ENCODE measurements at regions not wholly inside any gene's neighbourhood (a gene's known extent, or its start where the extent isn't known, plus 50 kb on each side); places are given as distances from the start of the nearest gene placed in this dataset.

- no peak overlapping the region for H3K27ac ChIP-seq (ENCODE audit: insufficient read depth, low read length, poor library complexity, severe bottlenecking)
- no peaks in the 10 kb centered on the region for H3K4me1 ChIP-seq (ENCODE audit: control insufficient read depth, insufficient read depth, low read length, poor library complexity, severe bottlenecking)
- H3K36me3 ChIP-seq (ENCODE audit: control insufficient read depth, insufficient read depth, low read length) = no peaks in the 10 kb centered on the region
- no peak overlapping the region for H3K4me3 ChIP-seq (ENCODE audit: insufficient read depth, low read depth, low read length, poor library complexity, severe bottlenecking)
- DNase-seq = no peak
- H3K27me3 ChIP-seq (replicated peaks; ENCODE audit: control insufficient read depth, insufficient read depth, low read length, poor library complexity, severe bottlenecking) = no peaks in the 10 kb centered on the region
- H3K9me3 ChIP-seq (ENCODE audit: control insufficient read depth, low read length) = peaks cover 2% of the 10 kb centered on the region
Observed at GRCh38 chr2:128464456-128464855, 145.8 kb upstream of the HS6ST1 start.

GRCh38 chr2:128465246-128466170, 146.8 kb upstream of the HS6ST1 start:
- no peak for DNase-seq
- Histone ChIP-seq H3K4me1 (ENCODE audit: control insufficient read depth, insufficient read depth, low read length, poor library complexity, severe bottlenecking) (no peaks in the 10 kb centered on the region), H3K36me3 (ENCODE audit: control insufficient read depth, insufficient read depth, low read length) (no peaks in the 10 kb centered on the region), H3K9me3 (ENCODE audit: control insufficient read depth, low read length) (peaks cover 3% of the 10 kb centered on the region), H3K27ac (ENCODE audit: insufficient read depth, low read length, poor library complexity, severe bottlenecking) (no peak overlapping the region), H3K27me3 (replicated peaks; ENCODE audit: control insufficient read depth, insufficient read depth, low read length, poor library complexity, severe bottlenecking) (no peaks in the 10 kb centered on the region), H3K4me3 (ENCODE audit: insufficient read depth, low read depth, low read length, poor library complexity, severe bottlenecking) (no peak overlapping the region)

GRCh38 chr2:128466376-128466775, 147.7 kb upstream of the HS6ST1 start:
- DNase-seq = no peak
- no peak overlapping the region for H3K4me3 ChIP-seq (ENCODE audit: insufficient read depth, low read depth, low read length, poor library complexity, severe bottlenecking)
- no peak overlapping the region for H3K27ac ChIP-seq (ENCODE audit: insufficient read depth, low read length, poor library complexity, severe bottlenecking)
- no peaks in the 10 kb centered on the region for H3K4me1 ChIP-seq (ENCODE audit: control insufficient read depth, insufficient read depth, low read length, poor library complexity, severe bottlenecking)
- H3K36me3 ChIP-seq (ENCODE audit: control insufficient read depth, insufficient read depth, low read length) = no peaks in the 10 kb centered on the region
- H3K9me3 ChIP-seq (ENCODE audit: control insufficient read depth, low read length) = peaks cover 3% of the 10 kb centered on the region
- no peaks in the 10 kb centered on the region for H3K27me3 ChIP-seq (replicated peaks; ENCODE audit: control insufficient read depth, insufficient read depth, low read length, poor library complexity, severe bottlenecking)

GRCh38 chr2:128466776-128467175, 148.1 kb upstream of the HS6ST1 start:
- DNase-seq = no peak
- Histone ChIP-seq H3K27me3 (replicated peaks; ENCODE audit: control insufficient read depth, insufficient read depth, low read length, poor library complexity, severe bottlenecking) (no peaks in the 10 kb centered on the region), H3K36me3 (ENCODE audit: control insufficient read depth, insufficient read depth, low read length) (no peaks in the 10 kb centered on the region), H3K27ac (ENCODE audit: insufficient read depth, low read length, poor library complexity, severe bottlenecking) (no peak overlapping the region), H3K4me1 (ENCODE audit: control insufficient read depth, insufficient read depth, low read length, poor library complexity, severe bottlenecking) (no peaks in the 10 kb centered on the region), H3K4me3 (ENCODE audit: insufficient read depth, low read depth, low read length, poor library complexity, severe bottlenecking) (no peak overlapping the region), H3K9me3 (ENCODE audit: control insufficient read depth, low read length) (peaks cover 3% of the 10 kb centered on the region)

- peaks cover 3% of the 10 kb centered on the region for H3K9me3 ChIP-seq (ENCODE audit: control insufficient read depth, low read length)
- H3K4me3 ChIP-seq (ENCODE audit: insufficient read depth, low read depth, low read length, poor library complexity, severe bottlenecking) = no peak overlapping the region
- H3K27ac ChIP-seq (ENCODE audit: insufficient read depth, low read length, poor library complexity, severe bottlenecking) = no peak overlapping the region
- no peak for DNase-seq
- H3K27me3 ChIP-seq (replicated peaks; ENCODE audit: control insufficient read depth, insufficient read depth, low read length, poor library complexity, severe bottlenecking) = no peaks in the 10 kb centered on the region
- H3K36me3 ChIP-seq (ENCODE audit: control insufficient read depth, insufficient read depth, low read length) = no peaks in the 10 kb centered on the region
- no peaks in the 10 kb centered on the region for H3K4me1 ChIP-seq (ENCODE audit: control insufficient read depth, insufficient read depth, low read length, poor library complexity, severe bottlenecking)
Observed at GRCh38 chr2:128467321-128467969, 148.8 kb upstream of the HS6ST1 start.

GRCh38 chr2:128468186-128468920, 149.7 kb upstream of the HS6ST1 start:
- Histone ChIP-seq H3K9me3 (ENCODE audit: control insufficient read depth, low read length) (peaks cover 3% of the 10 kb centered on the region), H3K27me3 (replicated peaks; ENCODE audit: control insufficient read depth, insufficient read depth, low read length, poor library complexity, severe bottlenecking) (no peaks in the 10 kb centered on the region)
- DNase-seq = no peak

GRCh38 chr2:128469203-128469602, 150.5 kb upstream of the HS6ST1 start:
- no peak overlapping the region for H3K27ac ChIP-seq (ENCODE audit: insufficient read depth, low read length, poor library complexity, severe bottlenecking)
- no peaks in the 10 kb centered on the region for H3K27me3 ChIP-seq (replicated peaks; ENCODE audit: control insufficient read depth, insufficient read depth, low read length, poor library complexity, severe bottlenecking)
- no peaks in the 10 kb centered on the region for H3K36me3 ChIP-seq (ENCODE audit: control insufficient read depth, insufficient read depth, low read length)
- no peak for DNase-seq
- no peak overlapping the region for H3K4me3 ChIP-seq (ENCODE audit: insufficient read depth, low read depth, low read length, poor library complexity, severe bottlenecking)
- H3K9me3 ChIP-seq (ENCODE audit: control insufficient read depth, low read length) = peaks cover 3% of the 10 kb centered on the region
- H3K4me1 ChIP-seq (ENCODE audit: control insufficient read depth, insufficient read depth, low read length, poor library complexity, severe bottlenecking) = no peaks in the 10 kb centered on the region

More at GRCh38 chr2:128468186-128468920, 149.7 kb upstream of the HS6ST1 start:
- no peaks in the 10 kb centered on the region for H3K4me1 ChIP-seq (ENCODE audit: control insufficient read depth, insufficient read depth, low read length, poor library complexity, severe bottlenecking)
- no peak overlapping the region for H3K27ac ChIP-seq (ENCODE audit: insufficient read depth, low read length, poor library complexity, severe bottlenecking)
- H3K4me3 ChIP-seq (ENCODE audit: insufficient read depth, low read depth, low read length, poor library complexity, severe bottlenecking) = no peak overlapping the region
- H3K36me3 ChIP-seq (ENCODE audit: control insufficient read depth, insufficient read depth, low read length) = no peaks in the 10 kb centered on the region

- Histone ChIP-seq H3K9me3 (ENCODE audit: control insufficient read depth, low read length) (peaks cover 3% of the 10 kb centered on the region), H3K27me3 (replicated peaks; ENCODE audit: control insufficient read depth, insufficient read depth, low read length, poor library complexity, severe bottlenecking) (peaks cover 4% of the 10 kb centered on the region), H3K36me3 (ENCODE audit: control insufficient read depth, insufficient read depth, low read length) (no peaks in the 10 kb centered on the region), H3K4me3 (ENCODE audit: insufficient read depth, low read depth, low read length, poor library complexity, severe bottlenecking) (no peak overlapping the region), H3K4me1 (ENCODE audit: control insufficient read depth, insufficient read depth, low read length, poor library complexity, severe bottlenecking) (no peaks in the 10 kb centered on the region), H3K27ac (ENCODE audit: insufficient read depth, low read length, poor library complexity, severe bottlenecking) (no peak overlapping the region)
- no peak for DNase-seq
Observed at GRCh38 chr2:128469875-128470274, 151.2 kb upstream of the HS6ST1 start.

GRCh38 chr2:128472789-128473174, 154.1 kb upstream of the HS6ST1 start:
- H3K4me3 ChIP-seq (ENCODE audit: insufficient read depth, low read depth, low read length, poor library complexity, severe bottlenecking) = no peak overlapping the region
- H3K27ac ChIP-seq (ENCODE audit: insufficient read depth, low read length, poor library complexity, severe bottlenecking) = no peak overlapping the region

More at GRCh38 chr2:128472789-128473174, 154.1 kb upstream of the HS6ST1 start:
- Histone ChIP-seq H3K9me3 (ENCODE audit: control insufficient read depth, low read length) (peaks cover 3% of the 10 kb centered on the region), H3K4me1 (ENCODE audit: control insufficient read depth, insufficient read depth, low read length, poor library complexity, severe bottlenecking) (no peaks in the 10 kb centered on the region), H3K27me3 (replicated peaks; ENCODE audit: control insufficient read depth, insufficient read depth, low read length, poor library complexity, severe bottlenecking) (peaks cover 4% of the 10 kb centered on the region), H3K36me3 (ENCODE audit: control insufficient read depth, insufficient read depth, low read length) (no peaks in the 10 kb centered on the region)
- no peak for DNase-seq
